Stimulated activated CD8-positive, alpha-beta memory T cell treated with anti-CD3 and anti-CD28 coated beads, Interleukin-7, amount 100 ng/mL, for 1 hour (primary cell): ENCODE measurements at regions not wholly inside any gene's neighbourhood (a gene's known extent, or its start where the extent isn't known, plus 50 kb on each side); places are given as distances from the start of the nearest gene placed in this dataset.

Experiments used
- DNase-seq, 2 donors: peaks; one replicate each; pipeline ENCODE4 v3.0.0-alpha.2; 2020; ENCODE audit warnings: low read depth in 2 of 2

GRCh38 chr18:59758106-59758505, 60.9 kb upstream of the CCBE1 start:
- DNase-seq: no peak

- no peak for DNase-seq
Observed at GRCh38 chr18:59752666-59753065, 55.4 kb upstream of the CCBE1 start.

- DNase-seq: no peak
Observed at GRCh38 chr18:59751186-59751585, 54.0 kb upstream of the CCBE1 start.

GRCh38 chr18:59748628-59749360, 51.6 kb upstream of the CCBE1 start:
- DNase-seq: no peak
